Fibroblast of the aortic adventitia (primary cell): ENCODE measurements at regions not wholly inside any gene's neighbourhood (a gene's known extent, or its start where the extent isn't known, plus 50 kb on each side); places are given as distances from the start of the nearest gene placed in this dataset.
A peak's percentile ranks its signal among the peaks of the same experiment; 100 is the strongest.
"Not testable (repeated sequence)": the region's sequence is repeated elsewhere in the genome, so short reads cannot be mapped to it uniquely, and the experiment has no call there.

Experiments
- DNase-seq: peaks from one replicate; pipeline ENCODE4 v3.0.0-alpha.2; 2010; ENCODE audit warnings: low read depth
- H3K4me3 ChIP-seq: 2 replicates; pipeline ENCODE4 v1.5.1; 2011; ENCODE audit warnings: low read depth, mild to moderate bottlenecking, control low read depth, low read length, moderate library complexity
- CTCF ChIP-seq: IDR thresholded peaks from 2 replicates; pipeline ENCODE4 v1.5.1; 2011; ENCODE audit warnings: mild to moderate bottlenecking, low read length, control low read depth, inconsistent platforms; ENCODE audit not compliant: insufficient read depth

- no peak overlapping the region for H3K4me3 ChIP-seq
- peak; percentile 68 for DNase-seq
- no peak for TF ChIP-seq CTCF
These were observed 104.0 kb downstream of the CDC7 start for GRCh38 chr1:91604632-91605031.

GRCh38 chr1:91605566-91605965, 104.9 kb downstream of the CDC7 start:
- H3K4me3 ChIP-seq: no peak overlapping the region
- no peak for DNase-seq
- TF ChIP-seq CTCF: peak; percentile 3

- no peak overlapping the region for H3K4me3 ChIP-seq
- DNase-seq: no peak
- no peak for TF ChIP-seq CTCF
These were observed 106.0 kb downstream of the CDC7 start for GRCh38 chr1:91606546-91607078.

DNA sequence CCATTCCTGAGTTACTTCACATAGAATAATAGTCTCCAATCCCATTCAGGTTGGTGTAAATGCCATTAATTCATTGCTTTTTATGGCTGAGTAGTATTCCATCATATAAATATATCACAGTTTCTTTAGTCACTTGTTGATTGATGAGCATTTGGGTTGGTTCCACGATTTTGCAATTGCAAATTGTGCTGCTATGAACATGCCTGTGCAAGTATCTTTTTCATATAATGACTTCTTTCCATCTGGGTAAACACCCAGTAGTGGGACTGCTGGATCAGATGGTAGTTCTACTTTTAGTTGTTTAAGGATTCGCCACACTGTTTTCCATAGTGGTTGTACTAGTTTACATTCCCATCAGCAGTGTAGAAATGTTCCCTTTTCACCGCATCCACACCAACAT, 107.0 kb downstream of the CDC7 start:
- not testable (repeated sequence) for H3K4me3 ChIP-seq, DNase-seq

GRCh38 chr1:91608876-91609275, 108.2 kb downstream of the CDC7 start:
- H3K4me3 ChIP-seq: no peak overlapping the region
- peak; percentile 75 for DNase-seq
- TF ChIP-seq CTCF: no peak

GRCh38 chr1:91609551-91609950, 108.9 kb downstream of the CDC7 start:
- DNase-seq: peak; percentile 75
- TF ChIP-seq CTCF: no peak
- H3K4me3 ChIP-seq: no peak overlapping the region

DNA sequence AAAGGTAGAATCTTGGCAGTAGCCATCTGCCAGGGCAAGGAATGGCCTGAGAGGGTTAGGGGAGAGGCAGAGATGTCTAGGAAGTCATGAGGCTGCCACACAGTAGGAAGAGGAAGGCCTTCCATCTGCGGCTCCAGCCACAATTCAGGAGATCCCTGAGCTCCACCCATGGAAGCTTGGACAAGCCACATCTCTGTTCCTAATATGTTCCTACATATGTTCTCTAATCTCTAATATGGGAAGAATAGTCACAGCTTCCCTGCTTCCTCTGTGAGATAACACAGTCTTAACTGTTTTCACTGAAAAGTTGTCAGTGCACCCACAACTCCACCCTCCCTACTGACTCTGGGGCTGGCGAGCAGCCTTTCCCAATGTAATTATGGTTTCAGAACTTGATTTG, 109.5 kb downstream of the CDC7 start:
- DNase-seq: peak; percentile 47
- no peak overlapping the region for H3K4me3 ChIP-seq
- no peak for TF ChIP-seq CTCF
